ENCODE measurements at regions not wholly inside any gene's neighbourhood (a gene's known extent, or its start where the extent isn't known, plus 50 kb on each side); places are given as distances from the start of the nearest gene placed in this dataset.
"Not testable (repeated sequence)": the region's sequence is repeated elsewhere in the genome, so short reads cannot be mapped to it uniquely, and the experiment has no call there.

DNA sequence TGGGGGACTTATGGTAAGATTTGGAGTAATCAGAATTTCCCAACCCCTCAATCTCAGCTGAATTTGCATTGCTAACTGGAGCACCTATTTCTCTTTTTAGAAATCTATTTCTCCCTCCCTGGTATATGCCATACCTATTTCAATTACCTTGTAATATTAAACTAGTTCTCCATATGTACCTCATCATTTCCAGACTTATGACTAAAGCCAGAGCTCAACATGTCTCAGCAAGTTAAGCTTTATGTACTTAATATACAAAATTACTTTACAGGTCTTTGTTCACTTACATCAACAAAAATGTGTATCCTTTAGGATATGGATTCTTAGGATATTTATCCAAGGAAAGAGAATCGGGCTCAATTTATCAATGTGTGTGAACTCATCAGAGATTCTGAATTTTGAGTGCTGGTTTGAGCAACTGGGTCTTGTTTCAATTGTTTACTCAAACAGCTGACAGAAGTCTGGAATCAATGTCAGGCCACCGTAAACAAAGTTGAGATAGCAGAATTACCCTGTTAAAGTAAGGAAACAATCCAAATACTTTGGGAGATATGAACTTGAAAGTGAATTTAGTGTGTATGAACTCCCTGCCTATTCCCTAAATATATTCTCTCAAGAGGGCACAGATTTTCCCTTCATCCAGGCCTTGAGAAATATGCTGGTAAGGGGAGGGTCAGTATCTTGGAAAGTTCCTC, 199.6 kb downstream of the VEGFC start:
- DNase-seq (ENCODE audit: insufficient read length, low spot score) (no peak), FAIRE-seq (no peak)
- TF ChIP-seq POLR2A (IDR thresholded peaks at IDR 0.05; ENCODE audit: low read depth, low read length) = no peak

DNA sequence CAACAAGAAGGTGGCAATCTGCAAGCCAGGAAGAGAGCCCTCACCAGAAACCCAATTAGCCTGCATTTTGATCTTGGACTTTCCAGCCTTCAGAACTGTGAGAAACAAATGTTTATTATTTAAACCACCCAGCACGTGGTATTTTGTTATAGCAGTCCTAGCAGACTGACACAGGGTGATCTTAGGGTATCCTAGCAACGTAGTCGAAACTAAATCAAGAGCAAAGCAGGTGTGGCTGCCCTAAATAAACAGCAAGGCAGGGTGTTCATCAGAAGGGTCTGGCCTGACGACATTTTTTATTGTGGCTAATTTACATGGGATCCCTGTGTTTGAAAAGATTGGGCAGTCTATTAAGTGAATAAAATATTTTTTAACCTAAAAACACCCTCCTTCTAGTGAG, 198.8 kb downstream of the VEGFC start:
- DNase-seq (ENCODE audit: insufficient read length, low spot score) = no peak
- FAIRE-seq = no peak
- no peak for TF ChIP-seq POLR2A (IDR thresholded peaks at IDR 0.05; ENCODE audit: low read depth, low read length)

DNA sequence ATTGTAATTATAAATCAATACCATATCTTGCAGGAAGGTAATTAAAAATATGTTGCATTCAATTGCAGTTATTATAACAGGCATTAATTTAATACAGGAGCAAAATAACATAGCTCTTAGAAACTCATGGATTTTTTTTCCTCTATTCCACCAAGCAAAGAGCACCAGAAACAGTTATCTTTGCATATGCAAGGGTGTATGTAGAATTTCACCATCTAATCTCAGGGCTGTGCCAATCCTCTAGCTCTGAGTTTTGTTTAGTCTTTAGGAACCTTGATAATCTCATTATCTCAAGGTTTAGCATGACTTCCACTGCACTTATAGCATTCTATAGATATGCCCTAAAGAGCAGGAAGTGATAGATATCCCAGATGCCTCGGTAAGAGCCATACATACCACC, 197.5 kb downstream of the VEGFC start:
- DNase-seq (ENCODE audit: insufficient read length, low spot score) = no peak
- no peak for TF ChIP-seq POLR2A (IDR thresholded peaks at IDR 0.05; ENCODE audit: low read depth, low read length)
- no peak for FAIRE-seq

DNA sequence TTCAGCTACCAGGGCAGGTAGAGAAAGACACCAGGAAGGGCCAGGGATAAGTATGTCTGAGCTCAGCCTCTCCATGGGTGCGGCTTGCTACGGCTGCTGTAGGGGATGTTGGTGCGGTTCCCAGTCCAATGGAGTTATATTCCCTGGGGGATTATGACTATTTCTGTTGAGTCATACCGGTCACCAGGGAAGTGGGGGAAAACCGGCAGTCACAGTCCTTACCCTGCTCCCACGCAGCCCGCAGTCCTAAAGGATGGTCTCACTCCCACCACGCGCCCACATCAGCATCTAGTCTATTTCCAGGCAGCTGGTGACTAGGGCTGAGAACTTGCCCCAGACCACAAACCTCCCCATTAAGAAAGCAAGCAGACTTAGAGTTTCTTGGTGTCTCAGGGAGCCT, 191.6 kb downstream of the VEGFC start:
- FAIRE-seq = no peak
- TF ChIP-seq POLR2A (IDR thresholded peaks at IDR 0.05; ENCODE audit: low read depth, low read length) = no peak
- DNase-seq (ENCODE audit: insufficient read length, low spot score) = no peak

DNA sequence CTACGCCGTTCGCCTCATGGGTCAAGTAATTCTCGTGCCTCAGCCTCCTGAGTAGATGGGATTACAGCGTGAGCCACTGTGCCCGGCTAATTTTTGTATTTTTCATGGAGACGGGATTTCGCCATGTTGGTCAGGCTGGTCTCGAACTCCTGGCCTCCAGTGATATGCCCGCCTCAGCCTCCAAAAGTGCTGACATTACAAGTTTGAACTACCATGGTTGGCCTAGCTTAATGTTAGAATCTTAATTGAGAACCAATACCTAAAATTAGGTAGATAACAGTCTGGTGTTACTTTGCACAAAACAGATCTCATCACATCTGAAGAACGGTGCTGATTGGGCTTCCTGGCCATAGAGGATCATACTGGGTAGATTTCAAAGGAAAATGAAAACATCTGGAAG, 184.9 kb downstream of the VEGFC start:
- no peak for TF ChIP-seq POLR2A (IDR thresholded peaks at IDR 0.05; ENCODE audit: low read depth, low read length)
- DNase-seq (ENCODE audit: insufficient read length, low spot score) (no peak), FAIRE-seq (no peak)

DNA sequence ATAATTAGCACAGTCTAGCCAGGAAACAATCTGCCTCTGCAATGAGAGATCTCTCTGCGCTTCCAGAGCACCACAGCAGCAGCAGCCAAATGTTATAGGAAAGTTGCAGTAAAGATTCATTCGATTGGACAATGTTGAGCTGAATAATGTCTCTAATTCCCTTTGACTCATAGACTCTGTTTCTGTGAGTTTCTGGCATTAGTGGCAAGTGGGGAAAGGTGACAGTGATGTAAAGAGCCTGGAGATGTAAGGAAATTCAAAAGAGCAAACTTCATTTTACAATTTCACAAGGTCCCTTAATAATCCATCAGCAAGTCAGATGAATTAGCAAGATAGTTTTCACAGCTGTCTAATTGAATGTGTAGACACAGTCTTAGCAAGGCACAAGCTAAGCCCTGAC, 184.4 kb downstream of the VEGFC start:
- TF ChIP-seq POLR2A (IDR thresholded peaks at IDR 0.05; ENCODE audit: low read depth, low read length) = no peak
- DNase-seq (ENCODE audit: insufficient read length, low spot score) (no peak), FAIRE-seq (no peak)

DNA sequence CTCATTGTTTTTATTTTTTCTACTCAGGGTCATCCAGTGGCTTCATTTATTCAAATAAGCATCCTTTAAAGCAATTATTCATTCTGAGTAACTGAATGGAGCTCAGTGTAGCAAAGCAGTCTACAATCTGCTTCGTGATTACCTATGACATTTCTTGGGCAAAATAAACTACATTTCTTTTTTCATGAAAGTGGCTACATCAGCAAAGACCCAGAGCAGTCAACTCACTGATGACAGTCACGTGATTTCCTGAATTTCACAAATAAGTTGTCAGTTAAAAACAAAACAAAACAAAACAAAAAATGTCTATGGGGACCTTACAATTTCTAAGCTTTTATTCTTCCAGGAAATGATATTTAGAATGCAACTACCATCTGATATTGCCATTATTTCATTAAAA, 182.1 kb downstream of the VEGFC start:
- no peak for TF ChIP-seq POLR2A (IDR thresholded peaks at IDR 0.05; ENCODE audit: low read depth, low read length)
- no peak for FAIRE-seq
- DNase-seq (ENCODE audit: insufficient read length, low spot score) = no peak

DNA sequence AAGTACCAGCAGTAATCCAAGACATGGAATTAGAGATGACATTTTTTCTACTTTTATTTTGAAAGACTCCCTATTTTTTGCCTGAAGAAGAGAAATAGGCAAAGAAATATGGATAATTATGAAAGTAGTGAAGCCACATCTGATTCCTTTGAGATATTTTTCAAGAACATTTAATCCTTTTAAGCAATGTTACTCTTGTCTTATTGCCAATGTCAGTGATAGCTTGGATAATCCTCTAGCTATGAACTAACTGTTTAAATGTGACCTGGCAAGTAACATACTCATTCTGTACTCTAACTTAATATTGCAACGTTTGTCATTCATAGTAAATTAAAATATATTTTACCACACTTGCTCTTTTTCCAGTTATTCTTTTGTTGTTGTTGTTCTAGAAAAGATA, 181.3 kb downstream of the VEGFC start:
- no peak for FAIRE-seq
- no peak for DNase-seq (ENCODE audit: insufficient read length, low spot score)
- TF ChIP-seq POLR2A (IDR thresholded peaks at IDR 0.05; ENCODE audit: low read depth, low read length) = no peak

DNA sequence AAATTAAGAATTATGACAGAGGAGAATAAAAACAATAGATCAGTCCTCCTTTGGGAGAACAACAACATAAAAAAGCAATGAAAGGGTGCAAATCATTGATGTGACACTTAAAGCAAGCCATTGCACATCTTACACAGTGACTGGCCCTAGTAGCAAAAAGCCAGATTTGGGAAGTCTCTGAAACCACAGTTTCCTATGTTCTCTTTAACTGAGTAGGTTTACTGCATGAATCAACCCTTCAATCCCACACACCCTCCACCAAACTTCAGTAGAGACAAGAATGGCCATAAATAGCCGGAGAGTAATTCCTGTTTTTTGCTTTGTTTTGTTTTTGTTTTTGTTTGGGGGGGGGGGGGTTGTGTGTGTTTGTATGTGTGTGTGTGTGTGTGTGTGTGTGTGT, 180.8 kb downstream of the VEGFC start:
- no peak for FAIRE-seq
- TF ChIP-seq POLR2A (IDR thresholded peaks at IDR 0.05; ENCODE audit: low read depth, low read length) = no peak
- no peak for DNase-seq (ENCODE audit: insufficient read length, low spot score)

DNA sequence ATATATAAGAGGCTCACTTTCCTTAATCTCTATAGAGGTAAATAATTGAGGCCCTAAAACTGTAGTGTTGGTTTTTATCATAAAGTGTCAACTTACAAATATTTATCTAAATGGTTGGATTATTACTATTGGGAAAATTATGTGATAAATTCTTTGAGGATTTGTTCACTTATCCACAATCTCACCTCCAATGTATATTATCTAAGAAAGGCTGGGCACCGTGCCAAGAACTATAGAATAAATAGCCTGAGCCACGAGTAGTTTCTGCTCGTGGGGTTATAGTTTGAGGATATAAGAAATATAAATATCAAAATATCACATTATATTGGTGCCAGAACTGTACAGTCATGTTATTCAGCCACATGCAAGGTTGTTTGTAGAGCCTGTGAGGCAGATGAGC, 177.9 kb downstream of the VEGFC start:
- DNase-seq (ENCODE audit: insufficient read length, low spot score) (no peak), FAIRE-seq (no peak)
- no peak for TF ChIP-seq POLR2A (IDR thresholded peaks at IDR 0.05; ENCODE audit: low read depth, low read length)

DNA sequence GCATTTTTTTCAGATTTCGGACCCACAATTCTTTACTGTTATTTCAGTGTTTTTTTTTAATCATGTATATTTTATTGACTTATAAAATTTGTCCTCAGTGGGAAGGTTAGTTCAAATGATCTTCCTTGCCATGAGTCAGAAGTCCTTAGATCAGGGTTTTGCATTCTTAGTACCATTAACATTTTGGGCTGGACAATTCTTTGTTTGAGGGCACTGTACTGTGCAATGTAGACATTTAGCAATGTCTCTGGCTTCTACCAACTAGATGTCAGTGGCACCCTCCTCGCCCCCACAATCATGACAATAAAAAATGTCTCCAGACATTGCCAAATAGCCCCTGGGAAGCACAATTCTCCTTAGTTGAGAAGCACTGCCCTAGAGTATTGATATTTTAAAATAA, 176.6 kb downstream of the VEGFC start:
- TF ChIP-seq POLR2A (IDR thresholded peaks at IDR 0.05; ENCODE audit: low read depth, low read length) = no peak
- DNase-seq (ENCODE audit: insufficient read length, low spot score) (no peak), FAIRE-seq (no peak)

DNA sequence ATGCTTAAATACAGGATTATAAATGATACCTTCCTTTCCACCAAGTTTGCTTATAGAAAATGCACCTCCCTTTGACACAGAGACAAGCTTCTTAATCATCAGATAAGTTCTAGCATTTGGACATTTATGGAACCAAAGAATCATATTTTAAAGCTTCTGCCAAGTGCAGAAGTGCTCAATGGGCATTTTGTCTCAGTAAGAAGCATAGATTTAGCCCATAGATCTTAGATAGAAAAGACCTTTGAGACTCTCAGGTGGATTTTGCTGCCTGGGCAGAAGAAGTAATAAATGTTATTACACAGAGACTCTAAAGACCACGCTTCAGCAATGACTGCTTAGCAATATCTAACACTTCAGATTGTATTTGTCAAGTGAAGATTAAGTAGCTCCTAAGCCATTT, 174.6 kb downstream of the VEGFC start:
- FAIRE-seq (no peak), DNase-seq (ENCODE audit: insufficient read length, low spot score) (no peak)
- TF ChIP-seq POLR2A (IDR thresholded peaks at IDR 0.05; ENCODE audit: low read depth, low read length) = no peak

DNA sequence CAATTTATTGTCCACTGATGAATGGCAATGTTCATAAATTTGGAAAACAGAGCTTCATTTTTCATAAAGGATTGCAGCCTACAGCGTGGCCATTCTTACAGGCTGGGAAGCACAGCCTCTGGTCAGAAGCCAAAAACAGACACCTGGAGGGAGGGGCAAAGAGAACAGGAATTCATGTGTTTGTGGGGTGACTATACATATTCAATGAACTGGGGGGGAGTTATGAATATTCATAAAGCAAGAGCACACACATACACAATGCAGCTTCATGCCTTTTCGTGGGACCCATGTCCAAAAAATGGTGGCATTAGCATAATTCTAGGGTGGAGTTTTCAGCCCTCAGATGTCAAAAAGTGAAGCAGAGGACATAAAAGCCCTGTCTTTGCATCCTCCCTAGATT, 173.3 kb downstream of the VEGFC start:
- TF ChIP-seq POLR2A (IDR thresholded peaks at IDR 0.05; ENCODE audit: low read depth, low read length) = no peak
- DNase-seq (ENCODE audit: insufficient read length, low spot score) (no peak), FAIRE-seq (no peak)

DNA sequence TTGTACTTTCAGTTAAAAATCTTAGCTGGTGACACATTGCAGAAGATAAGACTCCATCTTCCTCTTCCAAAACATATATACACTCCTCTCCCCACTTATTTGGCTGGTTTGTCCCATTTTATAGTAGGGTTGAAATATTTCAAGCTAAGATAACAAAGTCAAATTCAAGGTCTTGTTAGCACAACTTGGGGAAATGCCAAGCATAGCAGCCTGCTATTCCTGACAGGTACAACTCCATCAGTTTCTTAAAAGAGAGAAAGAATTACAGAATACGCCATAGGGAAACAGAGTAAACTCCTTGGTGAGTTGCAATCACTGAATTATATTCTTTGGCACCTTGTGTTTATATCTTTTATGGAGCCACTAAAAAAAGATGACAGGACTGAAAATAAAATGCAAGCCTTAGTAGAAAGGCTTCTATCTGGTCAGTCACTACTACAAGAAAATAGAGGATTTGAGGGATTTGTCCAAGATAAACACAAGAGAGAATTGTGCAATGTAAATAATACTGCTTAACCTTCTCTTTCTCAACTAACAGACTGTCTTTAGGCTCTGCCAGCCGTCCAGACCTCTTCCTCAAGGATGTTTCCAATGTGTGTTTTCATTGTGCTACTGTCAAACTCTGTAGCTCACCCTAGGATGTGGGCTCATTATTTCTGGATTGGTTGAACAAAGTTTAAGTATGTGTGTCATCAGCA, 170.3 kb downstream of the VEGFC start:
- TF ChIP-seq POLR2A (IDR thresholded peaks at IDR 0.05; ENCODE audit: low read depth, low read length) = no peak
- DNase-seq (ENCODE audit: insufficient read length, low spot score) = no peak
- FAIRE-seq = no peak

DNA sequence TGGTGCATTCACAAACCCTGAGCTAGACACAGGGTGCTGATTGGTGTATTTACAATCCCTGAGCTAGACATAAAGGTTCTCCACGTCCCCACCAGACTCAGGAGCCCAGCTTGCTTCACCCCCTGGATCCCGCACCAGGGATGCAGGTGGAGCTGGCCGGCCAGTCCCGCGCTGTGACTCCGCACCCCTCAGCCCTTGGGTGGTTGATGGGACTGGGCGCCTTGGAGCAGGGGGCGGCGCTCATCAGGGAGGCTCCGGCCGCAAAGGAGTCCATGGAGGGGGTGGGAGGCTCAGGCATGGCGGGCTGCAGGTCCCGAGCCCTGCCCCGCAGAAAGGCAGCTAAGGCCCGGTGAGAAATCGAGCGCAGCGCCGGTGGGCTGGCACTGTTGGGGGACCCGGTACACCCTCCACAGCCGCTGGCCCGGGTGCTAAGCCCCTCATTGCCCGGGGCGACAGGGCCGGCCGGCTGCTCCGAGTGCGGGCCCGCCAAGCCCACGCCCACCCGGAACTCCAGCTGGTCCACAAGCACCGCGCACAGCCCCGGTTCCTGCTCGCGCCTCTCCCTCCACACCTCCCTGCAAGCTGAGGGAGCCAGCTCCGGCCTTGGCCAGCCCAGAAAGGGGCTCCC, 167.6 kb downstream of the VEGFC start:
- DNase-seq (ENCODE audit: insufficient read length, low spot score); FAIRE-seq: not testable (repeated sequence)

Data from H54 (cell line).